DOHH2 (cell line): ENCODE measurements at regions not wholly inside any gene's neighbourhood (a gene's known extent, or its start where the extent isn't known, plus 50 kb on each side); places are given as distances from the start of the nearest gene placed in this dataset.

Experiments
- H3F3A ChIP-seq: fragments of 200-600 bp; sonication (generic), shearing (Covaris generic); 2 replicates; pipeline ENCODE4 v1.6.0; 2016; ENCODE audit warnings: antibody characterized with exemption, mild to moderate bottlenecking; ENCODE audit not compliant: control insufficient read depth, insufficient read depth
- H3K27ac ChIP-seq: fragments of 200-600 bp; sonication (generic); 2 replicates; pipeline ENCODE4 v1.5.1; 2014; ENCODE audit warnings: low read depth, mild to moderate bottlenecking, low read length, moderate library complexity
- H3K27me3 ChIP-seq: fragments of 200-600 bp; sonication (generic); 2 replicates; pipeline ENCODE4 v1.6.1; 2014; ENCODE audit warnings: mild to moderate bottlenecking, low read length, mixed read lengths; ENCODE audit not compliant: control insufficient read depth
- H3K36me3 ChIP-seq: fragments of 200-600 bp; sonication (generic); 2 replicates; pipeline ENCODE4 v1.6.1; 2014; ENCODE audit warnings: mild to moderate bottlenecking, low read length, moderate library complexity, mixed read lengths; ENCODE audit not compliant: control insufficient read depth
- H3K4me1 ChIP-seq: fragments of 200-600 bp; sonication (generic); 2 replicates; pipeline ENCODE4 v1.6.1; 2014; ENCODE audit warnings: mild to moderate bottlenecking, low read length, mixed read lengths; ENCODE audit not compliant: control insufficient read depth
- H3K4me2 ChIP-seq: fragments of 200-600 bp; sonication (generic); 2 replicates; pipeline ENCODE4 v1.6.0; 2014; ENCODE audit warnings: mild to moderate bottlenecking, low read length, moderate library complexity
- H3K4me3 ChIP-seq: fragments of 200-600 bp; sonication (generic); 2 replicates; pipeline ENCODE4 v1.5.1; 2014; ENCODE audit warnings: mild to moderate bottlenecking, low read length, mixed read lengths
- H3K79me2 ChIP-seq: fragments of 200-600 bp; sonication (generic); 2 replicates; pipeline ENCODE4 v1.6.1; 2014; ENCODE audit warnings: mild to moderate bottlenecking, low read length, mixed read lengths; ENCODE audit not compliant: control insufficient read depth
- H3K9me2 ChIP-seq: fragments of 200-600 bp; sonication (generic); replicated peaks from 2 replicates; pipeline ENCODE4 v1.6.1; 2014; ENCODE audit warnings: mild to moderate bottlenecking, low read length, mixed read lengths; ENCODE audit not compliant: control insufficient read depth
- H3K9me3 ChIP-seq: fragments of 200-600 bp; sonication (generic); 2 replicates; pipeline ENCODE4 v1.6.1; 2014; ENCODE audit warnings: antibody characterized with exemption, low read length, mixed read lengths; ENCODE audit not compliant: control insufficient read depth, insufficient read depth
- H4K20me1 ChIP-seq: fragments of 200-600 bp; sonication (generic); 2 replicates; pipeline ENCODE4 v1.6.0; 2014; ENCODE audit warnings: low read depth, mild to moderate bottlenecking, antibody characterized with exemption, low read length, moderate library complexity; ENCODE audit not compliant: control insufficient read depth, insufficient read depth
- EZH2phosphoT487 ChIP-seq: fragments of 200-600 bp; sonication (generic); IDR thresholded peaks from 2 replicates; pipeline ENCODE4 v1.6.1; 2017; ENCODE audit warnings: borderline replicate concordance, mild to moderate bottlenecking, antibody characterized with exemption, low read length, moderate library complexity, mixed read lengths
- TF ChIP-seq, protein P1 (sequence below): fragments of 200-600 bp; sonication (generic); IDR thresholded peaks from one replicate; pipeline ENCODE4 v1.5.1; 2014; ENCODE audit warnings: antibody characterized with exemption, mild to moderate bottlenecking, low read depth, low read length; ENCODE audit not compliant: poor library complexity, severe bottlenecking

DNA sequence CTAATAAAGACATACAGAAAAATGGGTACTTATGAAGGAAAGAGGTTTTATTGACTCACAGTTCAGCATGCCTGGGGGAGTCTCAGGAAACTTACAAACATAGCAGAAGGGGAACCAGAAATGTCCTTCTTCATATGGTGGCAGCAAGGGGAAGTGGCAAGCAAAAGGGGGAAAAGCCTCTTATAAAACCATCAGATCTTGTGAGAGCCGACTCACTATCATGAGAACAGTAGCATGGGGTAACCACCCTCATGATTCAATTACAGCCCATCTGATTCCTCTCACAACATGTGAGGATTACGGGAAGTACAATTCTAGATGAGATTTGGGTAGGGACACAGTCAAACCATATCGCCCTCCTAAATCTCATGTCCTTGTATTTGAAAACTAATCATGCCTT lies 1305.4 kb upstream of the SORCS1 start:
- H3K27me3 ChIP-seq = no peaks in the 10 kb centered on the region
- no peak overlapping the region for H3K4me2 ChIP-seq
- H3K4me3 ChIP-seq = no peak overlapping the region
- TF ChIP-seq EZH2phosphoT487 = no peak
- TF ChIP-seq, protein P1, sequence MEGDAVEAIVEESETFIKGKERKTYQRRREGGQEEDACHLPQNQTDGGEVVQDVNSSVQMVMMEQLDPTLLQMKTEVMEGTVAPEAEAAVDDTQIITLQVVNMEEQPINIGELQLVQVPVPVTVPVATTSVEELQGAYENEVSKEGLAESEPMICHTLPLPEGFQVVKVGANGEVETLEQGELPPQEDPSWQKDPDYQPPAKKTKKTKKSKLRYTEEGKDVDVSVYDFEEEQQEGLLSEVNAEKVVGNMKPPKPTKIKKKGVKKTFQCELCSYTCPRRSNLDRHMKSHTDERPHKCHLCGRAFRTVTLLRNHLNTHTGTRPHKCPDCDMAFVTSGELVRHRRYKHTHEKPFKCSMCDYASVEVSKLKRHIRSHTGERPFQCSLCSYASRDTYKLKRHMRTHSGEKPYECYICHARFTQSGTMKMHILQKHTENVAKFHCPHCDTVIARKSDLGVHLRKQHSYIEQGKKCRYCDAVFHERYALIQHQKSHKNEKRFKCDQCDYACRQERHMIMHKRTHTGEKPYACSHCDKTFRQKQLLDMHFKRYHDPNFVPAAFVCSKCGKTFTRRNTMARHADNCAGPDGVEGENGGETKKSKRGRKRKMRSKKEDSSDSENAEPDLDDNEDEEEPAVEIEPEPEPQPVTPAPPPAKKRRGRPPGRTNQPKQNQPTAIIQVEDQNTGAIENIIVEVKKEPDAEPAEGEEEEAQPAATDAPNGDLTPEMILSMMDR = no peak
- no peaks in the 10 kb centered on the region for H3K36me3 ChIP-seq
- H3F3A ChIP-seq = no peaks in the 10 kb centered on the region
- H4K20me1 ChIP-seq = no peaks in the 10 kb centered on the region
- H3K79me2 ChIP-seq = no peaks in the 10 kb centered on the region
- no peaks in the 10 kb centered on the region for H3K4me1 ChIP-seq
- H3K27ac ChIP-seq = no peak overlapping the region
- no peaks in the 10 kb centered on the region; the same call in 1 of the 2 replicates for H3K9me3 ChIP-seq
- H3K9me2 ChIP-seq = no peaks in the 10 kb centered on the region

DNA sequence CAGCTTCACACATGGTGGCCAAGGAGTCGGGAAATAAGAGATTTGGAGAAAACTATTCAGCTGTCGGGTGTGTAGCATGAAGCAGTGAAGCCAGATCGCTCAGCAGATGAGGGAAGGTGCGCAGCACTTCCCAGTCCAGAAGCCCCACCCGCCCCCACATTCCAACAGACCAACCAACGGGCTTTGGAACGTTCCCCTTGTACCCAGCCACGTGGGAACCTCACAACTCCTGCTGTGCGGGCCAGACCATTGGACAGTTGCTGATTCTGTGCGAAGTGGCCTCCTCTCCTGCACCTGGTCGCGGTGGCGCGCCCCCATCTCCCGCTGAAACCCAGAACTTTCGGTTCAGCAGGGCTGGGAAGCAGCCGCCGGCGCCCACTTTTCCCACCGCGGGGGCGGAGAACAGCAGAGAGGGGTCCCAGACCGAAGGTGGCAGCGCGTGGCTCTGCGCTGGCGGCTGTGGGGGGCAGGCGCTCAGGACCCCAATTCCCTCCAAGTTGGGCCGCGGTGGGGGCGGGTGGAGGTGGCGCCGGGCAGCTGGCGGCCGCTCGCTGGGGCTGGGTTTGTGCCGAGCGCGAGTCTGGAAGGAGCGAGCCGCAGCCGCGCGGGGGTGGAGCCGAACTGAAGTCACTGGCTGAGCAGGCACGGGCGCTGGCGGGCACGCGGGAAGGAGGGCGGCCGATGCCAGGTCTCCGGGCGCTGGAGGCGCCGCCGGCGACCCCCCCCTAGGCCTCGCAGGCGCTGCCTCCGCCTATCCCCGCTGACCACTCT lies 1301.5 kb upstream of the SORCS1 start:
- Histone ChIP-seq H3F3A (no peaks in the 10 kb centered on the region), H3K9me3 (no peaks in the 10 kb centered on the region; the same call in 1 of the 2 replicates), H3K4me1 (no peaks in the 10 kb centered on the region), H3K79me2 (no peaks in the 10 kb centered on the region), H3K4me3 (no peak overlapping the region), H4K20me1 (no peaks in the 10 kb centered on the region), H3K4me2 (no peak overlapping the region), H3K9me2 (no peaks in the 10 kb centered on the region), H3K27ac (no peak overlapping the region), H3K36me3 (no peaks in the 10 kb centered on the region), H3K27me3 (no peaks in the 10 kb centered on the region)
- TF ChIP-seq, protein P1 = no peak
- TF ChIP-seq EZH2phosphoT487 = no peak

DNA sequence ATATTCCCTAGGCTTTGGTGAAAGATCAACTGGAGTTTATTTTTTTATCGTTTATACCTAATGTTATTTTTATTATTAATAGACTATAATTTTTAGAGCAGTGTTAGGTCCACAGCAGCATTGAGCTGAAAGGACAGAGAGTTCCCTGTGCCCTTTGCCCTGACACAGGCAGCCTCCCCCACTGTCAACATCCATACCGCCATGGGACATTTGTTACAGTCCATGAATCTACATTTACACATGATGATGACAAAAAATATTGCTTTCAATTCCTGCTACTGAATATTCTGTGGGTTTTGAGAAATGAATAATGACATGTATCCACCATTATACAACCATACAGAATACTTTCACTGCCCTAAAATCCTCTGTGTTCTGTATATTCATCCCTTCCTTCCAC lies 1297.5 kb upstream of the SORCS1 start:
- Histone ChIP-seq H3K79me2 (no peaks in the 10 kb centered on the region), H3K4me2 (no peak overlapping the region)

More for the DNA sequence above, 1297.5 kb upstream of the SORCS1 start:
- Histone ChIP-seq H3K4me1 (no peaks in the 10 kb centered on the region), H3K36me3 (no peaks in the 10 kb centered on the region), H3F3A (no peaks in the 10 kb centered on the region), H3K27me3 (no peaks in the 10 kb centered on the region), H3K4me3 (no peak overlapping the region), H3K27ac (no peak overlapping the region), H3K9me2 (no peaks in the 10 kb centered on the region), H3K9me3 (no peaks in the 10 kb centered on the region), H4K20me1 (no peaks in the 10 kb centered on the region)
- no peak for TF ChIP-seq EZH2phosphoT487
- TF ChIP-seq, protein P1 = no peak
